Heart left ventricle (tissue), 16 donors: ENCODE measurements at regions not wholly inside any gene's neighbourhood (a gene's known extent, or its start where the extent isn't known, plus 50 kb on each side); places are given as distances from the start of the nearest gene placed in this dataset.
"Not testable (repeated sequence)": the region's sequence is repeated elsewhere in the genome, so short reads cannot be mapped to it uniquely, and the experiment has no call there.

ENCODE experiments used
- ATAC-seq, 4 donors: fragments of 200-7000 bp; cut with Tn5 transposase; one replicate each; pipeline ENCODE4 v1.9.1; 2020 to 2022; ENCODE audit warnings: moderate library complexity in 4 of 4, mild to moderate bottlenecking in 3 of 4, moderate number of reproducible peaks in 1 of 4
- DNase-seq, 5 donors: peaks; one replicate each; pipeline ENCODE4 v3.0.0-alpha.2; 2020
- H3K27ac ChIP-seq, 12 donors: fragments of 200-600 bp; sonication (generic) in 4 of 12; one replicate each; pipeline versions ENCODE4 v1.5.0 to v1.8.0; 2016 to 2022; ENCODE audit warnings: mild to moderate bottlenecking in 2 of 12
- H3K27me3 ChIP-seq, 9 donors: fragments of 200-600 bp; sonication (generic) in 2 of 9; one replicate each; pipeline versions ENCODE4 v1.5.1 to v1.8.0; 2016 to 2022; ENCODE audit warnings: mild to moderate bottlenecking in 3 of 9
- H3K36me3 ChIP-seq, 9 donors: fragments of 200-600 bp; sonication (generic) in 2 of 9; one replicate each; pipeline versions ENCODE4 v1.5.0 to v1.8.0; 2018 to 2022; ENCODE audit warnings: mild to moderate bottlenecking in 2 of 9
- H3K4me1 ChIP-seq, 12 donors: fragments of 200-600 bp; sonication (generic) in 4 of 12; one replicate each; pipeline versions ENCODE4 v1.5.0 to v1.8.0; 2016 to 2022; ENCODE audit warnings: mild to moderate bottlenecking in 3 of 12
- H3K4me3 ChIP-seq, 12 donors: fragments of 200-600 bp; sonication (generic) in 4 of 12; one replicate each; pipeline versions ENCODE4 v1.5.0 to v1.8.0; 2017 to 2022; ENCODE audit warnings: mild to moderate bottlenecking in 9 of 12, moderate library complexity in 4 of 12
- H3K9me3 ChIP-seq, 12 donors: fragments of 200-600 bp; sonication (generic) in 4 of 12; one replicate each; pipeline versions ENCODE4 v1.5.0 to v1.8.0; 2016 to 2022; ENCODE audit warnings: mild to moderate bottlenecking in 1 of 12
- POLR2A ChIP-seq, 2 donors: fragments of 450-650 bp; IDR thresholded peaks; one replicate each; pipeline ENCODE4 v1.6.1; 2017; ENCODE audit warnings: antibody characterized with exemption in 2 of 2, mild to moderate bottlenecking in 2 of 2, moderate library complexity in 2 of 2
- WGBS, 4 donors: extraction: QIAGEN DNeasy Blood & Tissue Kit in 2 of 4; methylation state at CpG; one replicate each; pipeline versions ENCODE4 v1.1.5 to v1.1.7; 2013 to 2018; 5-methylcytosine and 5-hydroxymethylcytosine counted together
- intact Hi-C, 10 donors: fragments of 100-400 bp; cut with DNase I; formaldehyde crosslinking; loops; one replicate each; pipeline versions ENCODE4 v1.11.1 to v1.14.2; 2022
- TF ChIP-seq, protein P1 (sequence below), 12 donors: fragments of 200-600 bp; sonication (generic) in 4 of 12; IDR thresholded peaks; one replicate each; pipeline versions ENCODE4 v1.5.0 to v1.8.0; 2018 to 2022; ENCODE audit warnings: antibody characterized with exemption in 12 of 12, mild to moderate bottlenecking in 5 of 12
- donor health status: ischemic (EF 13 %, LVEDD 7.1; RV severe dilation, severe dysfunction).
- donor health status: healthy with polysubstance abuse.
- donor health status: DM: no; HTN: yes; CAD: no.
- donor health status: DM: no; HTN: no; CAD: no.
- donor health status: ischemic (EF 25% LVEDD 6.9; RV normal size, moderate dysfunction).
- donor health status: ischemic (EF 25% LVEDD 5.7; RV mildly dilated, moderate dysfunction).
- donor health status: healthy.
- donor health status: DM: yes; HTN: yes; CAD: no.
- donor health status: ischemic (EF 35%, LVEDD 5.7; RV mildly dilated, moderate dysfunction).
- donor health status: nonischemic (EF 11% LVEDD 7.7; RV severe dilation, severe dysfunction).
- donor health status: DM: yes; HTN: yes; CAD: no.
- donor health status: PGD.
- donor health status: ischemic (EF 29% LVEDD 5.4; RV normal size, mild dysfunction).
- donor health status: nonischemic (EF 23%, LVEDD 6.1; RV moderate dilation, normal function).

DNA sequence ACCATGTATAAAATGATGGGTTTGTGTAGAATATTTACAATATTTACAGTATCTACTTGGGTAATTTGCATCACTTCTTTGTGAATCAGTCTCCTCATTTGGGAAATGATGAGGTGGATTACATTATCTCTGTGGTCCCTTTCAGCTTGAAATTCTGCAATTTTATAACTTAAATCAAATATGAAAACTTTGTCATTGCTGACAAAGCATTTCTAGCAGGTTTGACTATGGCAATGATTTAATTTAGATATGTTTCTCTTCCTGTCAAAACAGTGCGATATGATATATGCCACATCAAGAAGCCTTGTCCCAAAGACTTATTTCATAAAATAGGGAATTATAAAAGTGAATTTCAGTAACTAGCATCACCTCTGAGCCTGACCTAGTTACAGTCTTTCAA is 315.8 kb upstream of the MEIS2 start:
- Histone ChIP-seq H3K9me3 (peaks cover 0 to 6% (median 0%) of the 10 kb centered on the region in 12 donors), H3K27me3 (no peaks in the 10 kb centered on the region), H3K36me3 (no peaks in the 10 kb centered on the region), H3K4me3 (no peak overlapping the region), H3K4me1 (no peaks in the 10 kb centered on the region), H3K27ac (no peak overlapping the region)
- no peak for DNase-seq
- WGBS, 4 donors = 91 to 97% (median 95%) methylated on average over 1 of the region's 1 CpG
- no peak for ATAC-seq
- intact Hi-C loops = no loop called here
- TF ChIP-seq, protein P1, sequence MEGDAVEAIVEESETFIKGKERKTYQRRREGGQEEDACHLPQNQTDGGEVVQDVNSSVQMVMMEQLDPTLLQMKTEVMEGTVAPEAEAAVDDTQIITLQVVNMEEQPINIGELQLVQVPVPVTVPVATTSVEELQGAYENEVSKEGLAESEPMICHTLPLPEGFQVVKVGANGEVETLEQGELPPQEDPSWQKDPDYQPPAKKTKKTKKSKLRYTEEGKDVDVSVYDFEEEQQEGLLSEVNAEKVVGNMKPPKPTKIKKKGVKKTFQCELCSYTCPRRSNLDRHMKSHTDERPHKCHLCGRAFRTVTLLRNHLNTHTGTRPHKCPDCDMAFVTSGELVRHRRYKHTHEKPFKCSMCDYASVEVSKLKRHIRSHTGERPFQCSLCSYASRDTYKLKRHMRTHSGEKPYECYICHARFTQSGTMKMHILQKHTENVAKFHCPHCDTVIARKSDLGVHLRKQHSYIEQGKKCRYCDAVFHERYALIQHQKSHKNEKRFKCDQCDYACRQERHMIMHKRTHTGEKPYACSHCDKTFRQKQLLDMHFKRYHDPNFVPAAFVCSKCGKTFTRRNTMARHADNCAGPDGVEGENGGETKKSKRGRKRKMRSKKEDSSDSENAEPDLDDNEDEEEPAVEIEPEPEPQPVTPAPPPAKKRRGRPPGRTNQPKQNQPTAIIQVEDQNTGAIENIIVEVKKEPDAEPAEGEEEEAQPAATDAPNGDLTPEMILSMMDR (IDR thresholded peaks at IDR 0.05) = no peak
- no peak for TF ChIP-seq POLR2A (IDR thresholded peaks at IDR 0.05)

DNA sequence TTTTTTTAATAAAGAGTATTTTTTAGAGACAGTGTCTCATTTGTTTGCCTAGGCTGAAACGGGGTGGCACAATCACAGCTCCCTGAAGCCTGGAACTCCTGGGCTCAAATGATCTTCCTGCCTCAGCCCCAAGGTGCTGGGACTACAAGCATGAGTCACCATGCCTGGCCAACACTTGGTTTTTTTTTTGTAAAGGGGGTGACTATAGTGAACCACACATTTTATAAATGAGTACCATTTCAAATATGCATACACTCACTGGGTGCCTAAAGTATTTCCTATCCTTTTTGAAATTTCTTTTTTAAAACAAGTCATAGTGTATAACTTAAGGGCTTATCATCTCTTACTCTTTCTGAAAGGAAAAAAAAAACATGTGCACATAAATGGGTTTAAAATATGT is 325.2 kb upstream of the MEIS2 start:
- Histone ChIP-seq H3K27me3 (no peaks in the 10 kb centered on the region), H3K36me3 (no peaks in the 10 kb centered on the region), H3K27ac (no peak overlapping the region), H3K4me1 (no peaks in the 10 kb centered on the region), H3K4me3 (no peak overlapping the region), H3K9me3 (no peaks in the 10 kb centered on the region)
- TF ChIP-seq POLR2A (IDR thresholded peaks at IDR 0.05) = no peak
- TF ChIP-seq, protein P1 (IDR thresholded peaks at IDR 0.05) = no peak
- ATAC-seq (no peak), DNase-seq (no peak)
- intact Hi-C loops = no loop called here
- 63 to 75% (median 67%) methylated on average over 1 of the region's 1 CpG for WGBS, 4 donors

DNA sequence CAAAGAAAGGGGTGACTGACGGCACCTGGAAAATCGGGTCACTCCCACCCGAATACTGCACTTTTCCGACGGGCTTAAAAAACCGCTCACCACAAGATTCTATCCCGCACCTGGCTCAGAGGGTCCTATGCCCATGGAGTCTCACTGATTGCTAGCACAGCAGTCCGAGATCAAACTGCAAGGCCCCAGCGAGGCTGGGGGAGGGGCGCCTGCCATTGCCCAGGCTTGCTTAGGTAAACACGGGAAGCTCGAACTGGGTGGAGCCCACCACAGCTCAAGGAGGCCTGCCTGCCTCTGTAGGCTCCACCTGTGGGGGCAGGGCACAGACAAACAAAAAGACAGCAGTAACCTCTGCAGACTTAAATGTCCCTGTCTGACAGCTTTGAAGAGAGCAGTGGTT is 327.0 kb upstream of the MEIS2 start:
- 75 to 86% (median 84%) methylated on average over 10 to 12 of the region's 12 CpGs for WGBS, 4 donors
- intact Hi-C loops, H3K9me3 ChIP-seq, H3K4me1 ChIP-seq, H3K4me3 ChIP-seq, ATAC-seq, H3K27me3 ChIP-seq, DNase-seq, H3K36me3 ChIP-seq, H3K27ac ChIP-seq: not testable (repeated sequence)

DNA sequence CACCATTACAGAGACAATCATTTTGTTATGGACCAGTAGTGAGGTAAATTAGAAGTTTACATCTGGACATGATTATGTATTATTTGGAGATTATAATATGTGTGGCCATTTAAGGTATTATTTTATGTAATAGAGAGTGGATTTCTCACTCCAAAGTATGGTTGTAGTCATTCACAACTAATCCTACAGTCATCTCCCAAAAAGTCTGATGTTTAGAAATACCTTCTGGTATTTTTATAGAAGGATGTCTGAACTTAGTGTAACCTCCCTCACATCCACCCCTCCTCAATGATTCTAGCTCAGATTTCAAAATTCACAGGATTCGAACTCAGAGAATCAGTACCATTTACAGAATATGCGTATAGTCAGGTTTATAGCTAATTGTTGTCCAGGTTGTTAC is 346.6 kb upstream of the MEIS2 start:
- intact Hi-C loops = no loop called here
- 92 to 97% (median 94%) methylated on average over 2 of the region's 2 CpGs for WGBS, 4 donors
- H3K9me3 ChIP-seq = peaks cover 0 to 10% (median 0%) of the 10 kb centered on the region in 12 donors

DNA sequence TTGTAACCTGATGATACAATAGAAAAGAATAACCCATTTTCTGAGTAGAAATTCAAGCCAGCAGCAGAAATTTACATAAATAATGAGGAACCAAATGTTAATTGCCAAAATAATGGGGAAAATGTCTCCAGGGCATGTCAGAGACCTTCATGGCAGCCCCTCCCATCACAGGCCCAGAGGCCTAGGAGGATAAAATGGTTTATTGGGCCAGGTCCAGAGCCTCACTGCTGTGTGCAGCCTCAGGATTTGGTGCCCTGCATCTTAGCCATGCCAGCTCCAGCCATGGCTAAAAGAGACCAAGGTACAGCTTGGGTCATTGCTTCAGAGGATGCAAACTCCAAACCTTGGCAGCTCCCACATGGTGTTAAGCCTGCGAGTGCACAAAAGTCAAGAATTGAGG is 352.1 kb upstream of the MEIS2 start:
- Histone ChIP-seq H3K9me3 (peaks cover 0 to 24% (median 2%) of the 10 kb centered on the region in 12 donors), H3K27ac (no peak overlapping the region), H3K27me3 (no peaks in the 10 kb centered on the region), H3K36me3 (no peaks in the 10 kb centered on the region), H3K4me1 (no peaks in the 10 kb centered on the region), H3K4me3 (no peak overlapping the region)
- TF ChIP-seq, protein P1 (IDR thresholded peaks at IDR 0.05) = no peak
- TF ChIP-seq POLR2A (IDR thresholded peaks at IDR 0.05) = no peak
- ATAC-seq (no peak), DNase-seq (no peak)
- intact Hi-C loops = no loop called here
- 88 to 100% (median 98%) methylated on average over 1 of the region's 1 CpG for WGBS, 4 donors

More for the DNA sequence above, 346.6 kb upstream of the MEIS2 start:
- H3K27ac ChIP-seq = no peak overlapping the region
- TF ChIP-seq, protein P1 (IDR thresholded peaks at IDR 0.05) = no peak
- no peak for ATAC-seq
- H3K27me3 ChIP-seq = no peaks in the 10 kb centered on the region
- no peak overlapping the region for H3K4me3 ChIP-seq
- no peaks in the 10 kb centered on the region for H3K4me1 ChIP-seq
- DNase-seq = no peak
- no peaks in the 10 kb centered on the region for H3K36me3 ChIP-seq
